GM21447 (cell line): ENCODE measurements at regions not wholly inside any gene's neighbourhood (a gene's known extent, or its start where the extent isn't known, plus 50 kb on each side); places are given as distances from the start of the nearest gene placed in this dataset.
"Not testable (repeated sequence)": the region's sequence is repeated elsewhere in the genome, so short reads cannot be mapped to it uniquely, and the experiment has no call there.

Experiments
- ATAC-seq: cut with Tn5 transposase; IDR thresholded peaks from one replicate; pipeline ENCODE4 v1.9.1; 2021; ENCODE audit not compliant: unreplicated experiment

GRCh38 chr1:25171013-25171412 is 61.3 kb downstream of the SYF2 start:
- ATAC-seq: not testable (repeated sequence)

GRCh38 chr1:25170439-25170838 is 61.9 kb downstream of the SYF2 start:
- no peak for ATAC-seq

- no peak for ATAC-seq
Measured at GRCh38 chr1:25169610-25170009, 62.7 kb downstream of the SYF2 start.

GRCh38 chr1:25169168-25169567 is 63.1 kb downstream of the SYF2 start:
- ATAC-seq: no peak

- no peak for ATAC-seq
Measured at GRCh38 chr1:25168193-25169071, 63.9 kb downstream of the SYF2 start.

- no peak for ATAC-seq
Measured at GRCh38 chr1:25167269-25168192, 64.8 kb downstream of the SYF2 start.

- ATAC-seq: no peak
Measured at GRCh38 chr1:25166847-25167246, 65.5 kb downstream of the SYF2 start.

GRCh38 chr1:25163986-25164385 is 68.3 kb downstream of the SYF2 start:
- ATAC-seq: no peak

GRCh38 chr1:25161981-25162380 is 70.3 kb downstream of the SYF2 start:
- ATAC-seq: no peak

GRCh38 chr1:25157846-25158245 is 74.5 kb downstream of the SYF2 start:
- no peak for ATAC-seq

- no peak for ATAC-seq
Measured at GRCh38 chr1:25150985-25151495, 81.3 kb downstream of the SYF2 start.

- no peak for ATAC-seq
Measured at GRCh38 chr1:25148673-25149300, 83.5 kb downstream of the SYF2 start.

GRCh38 chr1:25146451-25146855 is 85.8 kb downstream of the SYF2 start:
- no peak for ATAC-seq

- no peak for ATAC-seq
Measured at GRCh38 chr1:25145775-25146393, 86.4 kb downstream of the SYF2 start.

GRCh38 chr1:25140073-25140797 is 92.1 kb downstream of the SYF2 start:
- ATAC-seq: peak; percentile 88

- no peak for ATAC-seq
Measured at GRCh38 chr1:25137521-25138395, 94.5 kb downstream of the SYF2 start.

GRCh38 chr1:25137106-25137505 is 95.2 kb downstream of the SYF2 start:
- no peak for ATAC-seq

GRCh38 chr1:25135909-25136308 is 96.4 kb downstream of the SYF2 start:
- ATAC-seq: no peak
